ENCODE measurements at regions not wholly inside any gene's neighbourhood (a gene's known extent, or its start where the extent isn't known, plus 50 kb on each side); places are given as distances from the start of the nearest gene placed in this dataset.

DNA sequence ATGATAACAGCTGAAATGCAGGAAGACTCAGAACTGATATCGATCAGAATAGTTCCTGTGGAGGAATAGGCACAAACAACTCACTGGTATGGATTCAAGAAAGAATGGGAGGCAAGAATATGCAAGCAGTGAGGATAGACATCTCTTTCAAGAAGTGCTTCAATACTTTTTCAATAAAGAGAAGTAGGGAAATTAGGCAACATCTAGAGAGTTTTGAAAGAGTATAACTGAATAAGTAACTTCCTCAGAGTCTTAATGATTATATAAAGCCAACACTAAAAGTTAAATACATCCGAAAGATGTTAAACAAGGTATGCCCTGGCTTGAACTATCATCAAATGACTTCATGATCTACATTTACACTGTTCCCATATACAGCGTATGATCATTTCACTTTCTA, 1443.0 kb downstream of the PCDH7 start:
- DNase-seq (ENCODE audit: low read depth): no peak
- no peak overlapping the region for H3K4me3 ChIP-seq (ENCODE audit: low read length)
- TF ChIP-seq, protein P1, sequence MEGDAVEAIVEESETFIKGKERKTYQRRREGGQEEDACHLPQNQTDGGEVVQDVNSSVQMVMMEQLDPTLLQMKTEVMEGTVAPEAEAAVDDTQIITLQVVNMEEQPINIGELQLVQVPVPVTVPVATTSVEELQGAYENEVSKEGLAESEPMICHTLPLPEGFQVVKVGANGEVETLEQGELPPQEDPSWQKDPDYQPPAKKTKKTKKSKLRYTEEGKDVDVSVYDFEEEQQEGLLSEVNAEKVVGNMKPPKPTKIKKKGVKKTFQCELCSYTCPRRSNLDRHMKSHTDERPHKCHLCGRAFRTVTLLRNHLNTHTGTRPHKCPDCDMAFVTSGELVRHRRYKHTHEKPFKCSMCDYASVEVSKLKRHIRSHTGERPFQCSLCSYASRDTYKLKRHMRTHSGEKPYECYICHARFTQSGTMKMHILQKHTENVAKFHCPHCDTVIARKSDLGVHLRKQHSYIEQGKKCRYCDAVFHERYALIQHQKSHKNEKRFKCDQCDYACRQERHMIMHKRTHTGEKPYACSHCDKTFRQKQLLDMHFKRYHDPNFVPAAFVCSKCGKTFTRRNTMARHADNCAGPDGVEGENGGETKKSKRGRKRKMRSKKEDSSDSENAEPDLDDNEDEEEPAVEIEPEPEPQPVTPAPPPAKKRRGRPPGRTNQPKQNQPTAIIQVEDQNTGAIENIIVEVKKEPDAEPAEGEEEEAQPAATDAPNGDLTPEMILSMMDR (conservative IDR thresholded peaks at IDR 0.05; ENCODE audit: low read depth, low read length): no peak

DNA sequence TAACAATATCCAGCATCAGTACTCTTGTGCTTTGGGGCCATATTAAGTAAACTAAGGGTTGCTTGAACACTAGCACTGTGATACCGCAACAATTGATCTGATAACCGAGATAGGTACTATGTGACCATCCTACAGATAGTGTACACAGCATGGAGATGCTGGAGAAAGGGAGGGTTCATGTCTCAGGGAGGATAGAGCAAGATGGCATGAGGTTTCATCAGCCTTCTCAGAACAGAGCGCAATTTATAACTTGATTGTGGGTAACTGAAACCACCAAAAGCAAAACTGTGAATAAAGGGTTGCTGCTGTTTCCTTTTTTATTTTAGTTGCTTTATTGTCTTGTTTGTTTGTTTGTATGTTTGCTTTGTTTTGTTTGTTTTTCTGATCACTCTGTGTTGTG, 1449.7 kb downstream of the PCDH7 start:
- TF ChIP-seq, protein P1 (conservative IDR thresholded peaks at IDR 0.05; ENCODE audit: low read depth, low read length): no peak
- DNase-seq (ENCODE audit: low read depth): no peak
- no peak overlapping the region for H3K4me3 ChIP-seq (ENCODE audit: low read length)

DNA sequence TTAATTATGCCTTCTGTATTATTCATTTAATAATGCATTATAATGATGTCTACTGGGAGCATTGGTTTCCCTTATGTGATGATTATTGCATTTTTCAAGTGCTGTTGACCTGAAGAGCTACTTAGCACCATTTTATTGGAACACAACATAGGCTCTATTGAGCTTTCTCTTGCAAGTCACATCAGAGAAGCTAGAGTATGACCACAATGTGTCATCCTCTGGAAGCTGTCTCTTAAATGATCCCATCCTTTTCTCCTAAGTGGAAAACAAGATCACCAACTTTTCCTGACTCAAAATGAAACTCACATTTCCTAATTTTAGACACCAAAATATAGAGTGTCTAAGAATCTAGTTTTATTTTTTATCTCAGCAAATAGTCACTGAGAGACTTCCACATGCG, 1451.9 kb downstream of the PCDH7 start:
- no peak for DNase-seq (ENCODE audit: low read depth)
- TF ChIP-seq, protein P1 (conservative IDR thresholded peaks at IDR 0.05; ENCODE audit: low read depth, low read length): no peak
- H3K4me3 ChIP-seq (ENCODE audit: low read length): no peak overlapping the region

DNA sequence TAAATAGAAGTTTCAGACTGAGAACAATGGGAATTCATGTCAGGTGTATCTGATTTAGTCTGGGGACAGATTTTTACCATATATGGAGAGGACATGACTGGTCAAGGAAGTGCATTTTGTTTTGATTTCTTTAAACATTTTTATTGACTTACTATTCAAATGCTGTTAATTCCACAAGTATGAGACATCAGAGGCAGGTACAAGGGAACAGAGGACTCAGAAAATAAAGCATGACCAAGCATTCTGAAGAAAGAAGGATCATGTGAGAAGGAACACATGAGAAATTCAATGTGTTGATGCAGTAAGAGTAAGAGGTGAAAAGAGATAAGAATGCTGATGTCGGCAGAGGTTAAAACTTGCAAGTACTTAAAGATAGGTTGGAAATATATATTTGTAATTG, 1452.6 kb downstream of the PCDH7 start:
- TF ChIP-seq, protein P1 (conservative IDR thresholded peaks at IDR 0.05; ENCODE audit: low read depth, low read length): no peak

DNA sequence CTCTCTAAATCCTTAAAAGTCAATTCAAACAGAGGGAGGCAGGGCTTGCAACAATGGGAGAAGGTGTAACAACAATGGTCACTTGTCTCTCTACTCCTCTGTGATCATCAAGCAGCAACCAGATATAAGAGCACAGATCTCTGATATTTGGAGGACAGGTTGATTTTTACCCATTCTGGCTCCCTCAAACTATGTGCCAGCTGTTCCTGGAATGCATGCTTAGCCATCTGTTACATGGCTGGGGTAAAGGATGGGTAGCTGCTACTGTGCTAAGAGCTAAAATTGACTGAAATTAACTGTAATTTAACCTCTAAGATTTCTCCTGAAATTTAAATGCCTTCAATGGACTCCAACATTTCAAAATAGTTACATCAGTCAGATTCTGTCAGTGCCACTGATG, 1459.9 kb downstream of the PCDH7 start:
- TF ChIP-seq, protein P1 (conservative IDR thresholded peaks at IDR 0.05; ENCODE audit: low read depth, low read length): no peak
- H3K4me3 ChIP-seq (ENCODE audit: low read length): no peak overlapping the region

More for the DNA sequence above, 1452.6 kb downstream of the PCDH7 start:
- DNase-seq (ENCODE audit: low read depth): peak; percentile 56
- H3K4me3 ChIP-seq (ENCODE audit: low read length): no peak overlapping the region

DNA sequence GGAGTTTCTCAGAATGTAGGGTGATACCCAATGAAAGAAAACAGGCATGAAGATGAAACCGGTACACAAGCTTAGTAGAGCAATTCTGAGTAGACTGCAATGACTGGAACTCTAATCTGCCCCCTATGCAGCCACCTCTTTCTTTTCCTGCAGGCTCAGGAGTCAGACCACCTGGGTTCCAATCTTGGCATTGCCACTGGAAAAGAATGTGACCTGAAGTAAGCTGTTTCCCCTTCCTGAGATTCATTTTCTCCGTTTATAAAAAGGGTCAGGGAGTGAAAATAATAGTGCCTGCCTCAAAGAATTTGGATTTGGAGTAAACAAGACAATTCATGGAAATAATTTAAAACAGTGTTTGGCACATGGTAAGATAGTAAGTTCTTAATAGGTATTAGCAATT, 1464.0 kb downstream of the PCDH7 start:
- H3K4me3 ChIP-seq (ENCODE audit: low read length): no peak overlapping the region
- TF ChIP-seq, protein P1 (conservative IDR thresholded peaks at IDR 0.05; ENCODE audit: low read depth, low read length): no peak
- no peak for DNase-seq (ENCODE audit: low read depth)

More for the DNA sequence above, 1459.9 kb downstream of the PCDH7 start:
- no peak for DNase-seq (ENCODE audit: low read depth)

DNA sequence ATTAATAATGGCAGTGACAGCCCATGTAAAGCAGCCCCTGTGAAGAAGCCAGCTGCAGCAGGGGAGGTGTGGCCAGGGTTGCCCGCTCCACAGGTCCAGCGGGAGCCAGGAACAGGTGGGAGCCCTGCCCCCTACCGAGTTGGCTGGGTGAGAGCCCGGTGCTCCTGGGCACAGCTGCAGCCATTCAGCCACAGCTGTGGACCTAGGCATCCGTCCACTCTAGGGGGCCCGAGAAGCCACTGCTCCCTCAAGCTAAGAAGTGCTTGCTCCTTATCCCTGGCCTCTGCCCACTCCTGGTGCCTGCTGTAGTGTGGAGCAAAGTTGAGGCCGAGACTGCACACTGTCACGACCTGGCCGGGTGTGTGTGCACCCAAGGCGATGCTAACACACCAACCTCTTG, 1469.0 kb downstream of the PCDH7 start:
- DNase-seq (ENCODE audit: low read depth): no peak
- H3K4me3 ChIP-seq (ENCODE audit: low read length): no peak overlapping the region
- TF ChIP-seq, protein P1 (conservative IDR thresholded peaks at IDR 0.05; ENCODE audit: low read depth, low read length): no peak

All from retinal pigment epithelial cell (primary cell).